Vagina (tissue), 2 donors: ENCODE measurements at regions not wholly inside any gene's neighbourhood (a gene's known extent, or its start where the extent isn't known, plus 50 kb on each side); places are given as distances from the start of the nearest gene placed in this dataset.

Experiments
- DNase-seq, 2 donors: peaks; one replicate each; pipeline ENCODE4 v3.0.0-alpha.2; 2017; ENCODE audit errors: extremely low spot score in 2 of 2
- H3K27ac ChIP-seq: fragments of 200-600 bp; sonication (generic); one replicate; pipeline ENCODE4 v1.5.1; 2019
- H3K27me3 ChIP-seq: fragments of 200-600 bp; sonication (generic); one replicate; pipeline ENCODE4 v1.5.1; 2019
- H3K36me3 ChIP-seq, 2 donors: fragments of 200-600 bp; sonication (generic); one replicate each; pipeline ENCODE4 v1.5.1; 2017 to 2019
- H3K4me1 ChIP-seq: fragments of 200-600 bp; sonication (generic); one replicate; pipeline ENCODE4 v1.5.1; 2019
- H3K4me3 ChIP-seq, 2 donors: fragments of 200-600 bp; sonication (generic); 1 replicate in 1 of 2; 2 replicates in 1 of 2; pipeline ENCODE4 v1.5.1; 2016 to 2019
- H3K9me3 ChIP-seq: fragments of 200-600 bp; sonication (generic); one replicate; pipeline ENCODE4 v1.5.1; 2019
- POLR2A ChIP-seq, 2 donors: fragments of 450-650 bp; IDR thresholded peaks; one replicate each; pipeline ENCODE4 v1.6.1; 2017; ENCODE audit warnings: antibody characterized with exemption in 2 of 2, mild to moderate bottlenecking in 2 of 2, moderate library complexity in 2 of 2
- POLR2AphosphoS5 ChIP-seq, 2 donors: sonication (generic); formaldehyde crosslinking; IDR thresholded peaks; one replicate each; pipeline ENCODE4 v1.9.0; 2017; ENCODE audit warnings: antibody characterized with exemption in 2 of 2, mild to moderate bottlenecking in 2 of 2, low read depth in 1 of 2; ENCODE audit not compliant: insufficient read depth in 1 of 2
- intact Hi-C: fragments of 100-400 bp; cut with DNase I; formaldehyde crosslinking; loops from one replicate; pipeline ENCODE4 v1.15.1; 2023
- TF ChIP-seq, protein P1 (sequence below), 3 experiments: fragments of 450-650 bp in 2 of 3; fragments of 200-600 bp in 1 of 3; sonication (generic) in 1 of 3; IDR thresholded peaks; one replicate each; pipeline ENCODE4 v1.5.1; 2017 to 2019; ENCODE audit warnings: antibody characterized with exemption in 3 of 3, mild to moderate bottlenecking in 2 of 3, moderate library complexity in 2 of 3

GRCh38 chr9:106669835-106670234 is 193.1 kb upstream of the ZNF462 start:
- Histone ChIP-seq H3K4me3 (no peak overlapping the region), H3K36me3 (no peaks in the 10 kb centered on the region), H3K4me1 (no peaks in the 10 kb centered on the region), H3K27ac (no peak overlapping the region), H3K9me3 (no peaks in the 10 kb centered on the region), H3K27me3 (no peaks in the 10 kb centered on the region)
- no peak for DNase-seq
- intact Hi-C loops = no loop called here
- TF ChIP-seq POLR2A (IDR thresholded peaks at IDR 0.05) (no peak), POLR2AphosphoS5 (IDR thresholded peaks at IDR 0.05; ENCODE audit: insufficient read depth in 1 of 2, low read depth in 1 of 2) (no peak)
- TF ChIP-seq, protein P1, sequence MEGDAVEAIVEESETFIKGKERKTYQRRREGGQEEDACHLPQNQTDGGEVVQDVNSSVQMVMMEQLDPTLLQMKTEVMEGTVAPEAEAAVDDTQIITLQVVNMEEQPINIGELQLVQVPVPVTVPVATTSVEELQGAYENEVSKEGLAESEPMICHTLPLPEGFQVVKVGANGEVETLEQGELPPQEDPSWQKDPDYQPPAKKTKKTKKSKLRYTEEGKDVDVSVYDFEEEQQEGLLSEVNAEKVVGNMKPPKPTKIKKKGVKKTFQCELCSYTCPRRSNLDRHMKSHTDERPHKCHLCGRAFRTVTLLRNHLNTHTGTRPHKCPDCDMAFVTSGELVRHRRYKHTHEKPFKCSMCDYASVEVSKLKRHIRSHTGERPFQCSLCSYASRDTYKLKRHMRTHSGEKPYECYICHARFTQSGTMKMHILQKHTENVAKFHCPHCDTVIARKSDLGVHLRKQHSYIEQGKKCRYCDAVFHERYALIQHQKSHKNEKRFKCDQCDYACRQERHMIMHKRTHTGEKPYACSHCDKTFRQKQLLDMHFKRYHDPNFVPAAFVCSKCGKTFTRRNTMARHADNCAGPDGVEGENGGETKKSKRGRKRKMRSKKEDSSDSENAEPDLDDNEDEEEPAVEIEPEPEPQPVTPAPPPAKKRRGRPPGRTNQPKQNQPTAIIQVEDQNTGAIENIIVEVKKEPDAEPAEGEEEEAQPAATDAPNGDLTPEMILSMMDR (IDR thresholded peaks at IDR 0.05) = no peak

GRCh38 chr9:106670418-106670817 is 192.5 kb upstream of the ZNF462 start:
- intact Hi-C loops = no loop called here
- H3K36me3 ChIP-seq = no peaks in the 10 kb centered on the region
- H3K4me3 ChIP-seq = no peak overlapping the region
- no peak for DNase-seq
- no peaks in the 10 kb centered on the region for H3K9me3 ChIP-seq
- TF ChIP-seq, protein P1 (IDR thresholded peaks at IDR 0.05) = no peak
- TF ChIP-seq POLR2AphosphoS5 (IDR thresholded peaks at IDR 0.05; ENCODE audit: insufficient read depth in 1 of 2, low read depth in 1 of 2) (no peak), POLR2A (IDR thresholded peaks at IDR 0.05) (no peak)
- H3K27me3 ChIP-seq = no peaks in the 10 kb centered on the region
- no peak overlapping the region for H3K27ac ChIP-seq
- no peaks in the 10 kb centered on the region for H3K4me1 ChIP-seq

- intact Hi-C loops = no loop called here
- DNase-seq = no peak
- no peaks in the 10 kb centered on the region for H3K9me3 ChIP-seq
- no peaks in the 10 kb centered on the region for H3K36me3 ChIP-seq
- no peaks in the 10 kb centered on the region for H3K27me3 ChIP-seq
- TF ChIP-seq POLR2AphosphoS5 (IDR thresholded peaks at IDR 0.05; ENCODE audit: insufficient read depth in 1 of 2, low read depth in 1 of 2) = no peak
- no peak for TF ChIP-seq POLR2A (IDR thresholded peaks at IDR 0.05)
- TF ChIP-seq, protein P1 (IDR thresholded peaks at IDR 0.05) = no peak
- no peak overlapping the region for H3K4me3 ChIP-seq
- no peak overlapping the region for H3K27ac ChIP-seq
- H3K4me1 ChIP-seq = no peaks in the 10 kb centered on the region
Observed at GRCh38 chr9:106675780-106676179, 187.2 kb upstream of the ZNF462 start.

GRCh38 chr9:106677374-106677773 is 185.6 kb upstream of the ZNF462 start:
- Histone ChIP-seq H3K9me3 (no peaks in the 10 kb centered on the region), H3K27me3 (no peaks in the 10 kb centered on the region), H3K4me1 (no peaks in the 10 kb centered on the region), H3K36me3 (no peaks in the 10 kb centered on the region), H3K4me3 (no peak overlapping the region), H3K27ac (no peak overlapping the region)
- TF ChIP-seq, protein P1 (IDR thresholded peaks at IDR 0.05) = no peak
- TF ChIP-seq POLR2AphosphoS5 (IDR thresholded peaks at IDR 0.05; ENCODE audit: insufficient read depth in 1 of 2, low read depth in 1 of 2) (no peak), POLR2A (IDR thresholded peaks at IDR 0.05) (no peak)
- DNase-seq = no peak
- intact Hi-C loops = no loop called here

GRCh38 chr9:106677830-106678229 is 185.1 kb upstream of the ZNF462 start:
- no peaks in the 10 kb centered on the region for H3K36me3 ChIP-seq
- TF ChIP-seq, protein P1 (IDR thresholded peaks at IDR 0.05) = no peak
- no peak for TF ChIP-seq POLR2AphosphoS5 (IDR thresholded peaks at IDR 0.05; ENCODE audit: insufficient read depth in 1 of 2, low read depth in 1 of 2)
- TF ChIP-seq POLR2A (IDR thresholded peaks at IDR 0.05) = no peak
- DNase-seq = no peak
- no peak overlapping the region for H3K27ac ChIP-seq
- no peaks in the 10 kb centered on the region for H3K4me1 ChIP-seq
- intact Hi-C loops = no loop called here
- H3K27me3 ChIP-seq = no peaks in the 10 kb centered on the region
- H3K9me3 ChIP-seq = no peaks in the 10 kb centered on the region
- H3K4me3 ChIP-seq = no peak overlapping the region
